Vagina (tissue), 2 donors: ENCODE measurements at regions not wholly inside any gene's neighbourhood (a gene's known extent, or its start where the extent isn't known, plus 50 kb on each side); places are given as distances from the start of the nearest gene placed in this dataset.

Source experiments
- DNase-seq, 2 donors: peaks; one replicate each; pipeline ENCODE4 v3.0.0-alpha.2; 2017; ENCODE audit errors: extremely low spot score in 2 of 2
- H3K27ac ChIP-seq: fragments of 200-600 bp; sonication (generic); one replicate; pipeline ENCODE4 v1.5.1; 2019
- H3K27me3 ChIP-seq: fragments of 200-600 bp; sonication (generic); one replicate; pipeline ENCODE4 v1.5.1; 2019
- H3K36me3 ChIP-seq, 2 donors: fragments of 200-600 bp; sonication (generic); one replicate each; pipeline ENCODE4 v1.5.1; 2017 to 2019
- H3K4me1 ChIP-seq: fragments of 200-600 bp; sonication (generic); one replicate; pipeline ENCODE4 v1.5.1; 2019
- H3K4me3 ChIP-seq, 2 donors: fragments of 200-600 bp; sonication (generic); 1 replicate in 1 of 2; 2 replicates in 1 of 2; pipeline ENCODE4 v1.5.1; 2016 to 2019
- H3K9me3 ChIP-seq: fragments of 200-600 bp; sonication (generic); one replicate; pipeline ENCODE4 v1.5.1; 2019
- POLR2A ChIP-seq, 2 donors: fragments of 450-650 bp; IDR thresholded peaks; one replicate each; pipeline ENCODE4 v1.6.1; 2017; ENCODE audit warnings: antibody characterized with exemption in 2 of 2, mild to moderate bottlenecking in 2 of 2, moderate library complexity in 2 of 2
- POLR2AphosphoS5 ChIP-seq, 2 donors: sonication (generic); formaldehyde crosslinking; IDR thresholded peaks; one replicate each; pipeline ENCODE4 v1.9.0; 2017; ENCODE audit warnings: antibody characterized with exemption in 2 of 2, mild to moderate bottlenecking in 2 of 2, low read depth in 1 of 2; ENCODE audit not compliant: insufficient read depth in 1 of 2
- intact Hi-C: fragments of 100-400 bp; cut with DNase I; formaldehyde crosslinking; loops from one replicate; pipeline ENCODE4 v1.15.1; 2023
- TF ChIP-seq, protein P1 (sequence below), 3 experiments: fragments of 450-650 bp in 2 of 3; fragments of 200-600 bp in 1 of 3; sonication (generic) in 1 of 3; IDR thresholded peaks; one replicate each; pipeline ENCODE4 v1.5.1; 2017 to 2019; ENCODE audit warnings: antibody characterized with exemption in 3 of 3, mild to moderate bottlenecking in 2 of 3, moderate library complexity in 2 of 3

DNA sequence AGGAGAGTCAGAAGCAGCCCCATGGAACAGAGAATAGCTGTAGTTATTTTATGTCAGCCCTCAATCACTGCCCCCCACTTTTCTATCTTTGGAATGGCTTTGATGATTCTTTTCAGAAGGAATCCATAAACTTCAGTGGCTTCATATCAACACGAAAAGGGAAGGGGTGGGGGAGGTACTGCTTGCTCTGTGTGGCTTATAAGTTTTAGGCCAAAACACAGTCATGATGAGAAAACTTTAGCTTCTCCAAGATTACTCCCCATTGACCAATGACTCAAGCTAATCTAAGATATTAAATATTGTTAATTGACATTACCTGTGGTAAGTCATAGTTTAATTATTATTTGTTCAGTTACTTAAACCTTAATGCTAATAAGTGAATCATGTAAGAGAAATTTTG lies 669.6 kb upstream of the FAM241A start:
- no peak overlapping the region for H3K4me3 ChIP-seq
- TF ChIP-seq POLR2A (IDR thresholded peaks at IDR 0.05) = no peak
- TF ChIP-seq, protein P1, sequence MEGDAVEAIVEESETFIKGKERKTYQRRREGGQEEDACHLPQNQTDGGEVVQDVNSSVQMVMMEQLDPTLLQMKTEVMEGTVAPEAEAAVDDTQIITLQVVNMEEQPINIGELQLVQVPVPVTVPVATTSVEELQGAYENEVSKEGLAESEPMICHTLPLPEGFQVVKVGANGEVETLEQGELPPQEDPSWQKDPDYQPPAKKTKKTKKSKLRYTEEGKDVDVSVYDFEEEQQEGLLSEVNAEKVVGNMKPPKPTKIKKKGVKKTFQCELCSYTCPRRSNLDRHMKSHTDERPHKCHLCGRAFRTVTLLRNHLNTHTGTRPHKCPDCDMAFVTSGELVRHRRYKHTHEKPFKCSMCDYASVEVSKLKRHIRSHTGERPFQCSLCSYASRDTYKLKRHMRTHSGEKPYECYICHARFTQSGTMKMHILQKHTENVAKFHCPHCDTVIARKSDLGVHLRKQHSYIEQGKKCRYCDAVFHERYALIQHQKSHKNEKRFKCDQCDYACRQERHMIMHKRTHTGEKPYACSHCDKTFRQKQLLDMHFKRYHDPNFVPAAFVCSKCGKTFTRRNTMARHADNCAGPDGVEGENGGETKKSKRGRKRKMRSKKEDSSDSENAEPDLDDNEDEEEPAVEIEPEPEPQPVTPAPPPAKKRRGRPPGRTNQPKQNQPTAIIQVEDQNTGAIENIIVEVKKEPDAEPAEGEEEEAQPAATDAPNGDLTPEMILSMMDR (IDR thresholded peaks at IDR 0.05) = no peak
- TF ChIP-seq POLR2AphosphoS5 (IDR thresholded peaks at IDR 0.05; ENCODE audit: insufficient read depth in 1 of 2, low read depth in 1 of 2) = no peak

DNA sequence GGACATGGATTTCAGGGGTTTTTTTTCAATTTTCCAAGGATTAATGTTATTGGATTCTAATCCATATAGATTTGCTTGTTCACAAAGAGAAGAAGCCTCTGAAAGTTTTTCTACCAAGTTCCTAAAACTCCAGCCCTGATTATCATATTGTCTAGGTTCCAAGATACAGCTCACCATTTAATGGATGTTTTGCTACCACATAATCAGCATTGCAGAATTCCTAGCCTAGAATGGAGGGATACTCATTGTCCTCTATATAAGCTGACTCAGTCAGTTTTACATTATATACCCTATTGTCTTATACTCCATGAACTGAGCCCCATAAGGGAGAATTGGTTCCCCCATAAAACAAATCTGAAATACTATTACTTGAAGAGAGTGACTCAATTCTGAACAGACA lies 664.7 kb upstream of the FAM241A start:
- intact Hi-C loops = no loop called here
- H3K27me3 ChIP-seq = no peaks in the 10 kb centered on the region
- TF ChIP-seq POLR2A (IDR thresholded peaks at IDR 0.05) = no peak
- TF ChIP-seq POLR2AphosphoS5 (IDR thresholded peaks at IDR 0.05; ENCODE audit: insufficient read depth in 1 of 2, low read depth in 1 of 2) = no peak
- TF ChIP-seq, protein P1 (IDR thresholded peaks at IDR 0.05) = no peak
- DNase-seq = no peak
- no peaks in the 10 kb centered on the region for H3K9me3 ChIP-seq
- no peaks in the 10 kb centered on the region for H3K4me1 ChIP-seq
- H3K4me3 ChIP-seq = no peak overlapping the region
- H3K36me3 ChIP-seq = no peaks in the 10 kb centered on the region
- H3K27ac ChIP-seq = no peak overlapping the region

More for the DNA sequence above, 669.6 kb upstream of the FAM241A start:
- DNase-seq = no peak
- Histone ChIP-seq H3K9me3 (no peaks in the 10 kb centered on the region), H3K36me3 (no peaks in the 10 kb centered on the region), H3K4me1 (no peaks in the 10 kb centered on the region), H3K27ac (no peak overlapping the region), H3K27me3 (no peaks in the 10 kb centered on the region)
- intact Hi-C loops = no loop called here

DNA sequence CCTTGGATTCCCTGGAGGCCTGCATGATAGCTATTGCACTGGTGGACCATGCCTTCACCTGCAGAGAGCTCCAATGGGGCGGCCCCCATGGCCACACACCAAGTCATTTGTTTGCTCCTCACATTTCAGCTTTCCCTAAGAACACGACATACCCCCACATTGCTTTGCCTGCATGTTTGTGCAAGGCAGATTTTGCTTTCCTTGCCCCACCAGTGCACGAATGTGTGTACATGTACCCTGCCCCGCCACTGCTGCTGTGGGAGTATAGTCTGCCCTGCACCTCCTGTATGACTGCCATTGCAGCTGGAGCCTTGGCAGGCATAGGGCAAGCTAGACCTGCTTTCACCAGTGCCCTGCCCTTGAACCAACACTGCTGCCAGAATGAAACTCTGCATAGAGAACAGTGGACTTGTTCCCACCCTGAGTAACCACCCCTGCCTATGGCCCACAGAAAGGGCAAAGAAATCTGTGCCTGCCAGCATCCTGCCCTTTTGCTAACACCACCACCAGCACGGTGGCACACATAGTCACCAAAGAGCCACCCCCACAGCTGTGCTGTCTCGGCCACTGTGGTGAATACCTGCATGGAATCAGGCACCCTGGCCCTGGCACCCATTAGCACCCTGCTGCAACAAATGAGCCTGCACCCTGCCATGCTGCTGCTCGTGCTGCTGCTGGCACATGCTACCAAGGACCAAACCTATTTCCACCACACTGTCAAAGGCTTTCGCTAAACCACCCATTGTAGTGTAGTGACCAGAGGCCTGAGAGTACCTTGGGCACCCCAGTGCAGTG lies 661.7 kb upstream of the FAM241A start:
- no peak overlapping the region for H3K27ac ChIP-seq
- H3K9me3 ChIP-seq = no peaks in the 10 kb centered on the region
- no peak for DNase-seq
- H3K36me3 ChIP-seq = no peaks in the 10 kb centered on the region
- H3K4me1 ChIP-seq = no peaks in the 10 kb centered on the region
- no peaks in the 10 kb centered on the region for H3K27me3 ChIP-seq
- TF ChIP-seq POLR2A (IDR thresholded peaks at IDR 0.05) = no peak
- no peak for TF ChIP-seq POLR2AphosphoS5 (IDR thresholded peaks at IDR 0.05; ENCODE audit: insufficient read depth in 1 of 2, low read depth in 1 of 2)
- TF ChIP-seq, protein P1 (IDR thresholded peaks at IDR 0.05) = no peak
- no peak overlapping the region for H3K4me3 ChIP-seq
- intact Hi-C loops = no loop called here

DNA sequence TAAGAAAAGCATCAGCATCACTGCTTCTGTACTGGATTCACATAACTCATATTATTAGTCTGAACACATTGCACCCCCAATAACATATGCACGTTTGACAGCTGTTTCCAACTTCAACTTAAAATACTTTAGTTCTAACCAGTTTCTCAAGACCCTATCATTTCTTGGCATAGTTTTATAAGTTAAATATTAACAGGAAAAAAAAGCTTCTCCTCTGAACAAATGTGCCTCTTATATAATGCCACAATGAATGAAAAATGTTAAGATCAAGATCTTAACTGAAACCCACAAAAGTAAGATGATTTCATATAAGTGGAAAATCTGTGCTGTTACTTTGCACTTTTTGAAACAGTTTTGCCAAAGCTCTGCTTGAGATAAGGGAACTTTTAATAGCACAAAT lies 652.8 kb upstream of the FAM241A start:
- Histone ChIP-seq H3K27ac (no peak overlapping the region), H3K4me3 (no peak overlapping the region), H3K36me3 (no peaks in the 10 kb centered on the region), H3K9me3 (no peaks in the 10 kb centered on the region), H3K4me1 (no peaks in the 10 kb centered on the region), H3K27me3 (no peaks in the 10 kb centered on the region)
- DNase-seq = no peak
- TF ChIP-seq POLR2AphosphoS5 (IDR thresholded peaks at IDR 0.05; ENCODE audit: insufficient read depth in 1 of 2, low read depth in 1 of 2) = no peak
- TF ChIP-seq, protein P1 (IDR thresholded peaks at IDR 0.05) = no peak
- no peak for TF ChIP-seq POLR2A (IDR thresholded peaks at IDR 0.05)
- intact Hi-C loops = no loop called here

DNA sequence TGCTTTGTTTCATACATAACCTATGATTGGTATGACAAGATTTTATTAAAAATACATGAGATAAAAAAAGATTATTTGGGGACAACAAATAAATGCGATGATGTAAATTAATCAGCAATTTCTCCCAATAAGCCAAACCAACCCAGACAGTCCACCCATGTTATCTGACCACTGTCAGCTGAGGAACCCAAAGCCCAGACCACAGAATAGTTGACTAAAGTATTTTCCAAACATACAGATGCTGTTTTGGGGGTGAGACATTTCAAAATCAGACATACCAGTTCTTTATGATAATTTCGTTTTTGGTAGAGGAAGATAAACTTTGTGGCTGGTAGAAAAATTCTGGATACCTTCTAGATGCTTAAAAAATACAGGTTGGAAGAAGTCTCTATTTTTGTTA lies 650.8 kb upstream of the FAM241A start:
- no peaks in the 10 kb centered on the region for H3K27me3 ChIP-seq
- no peaks in the 10 kb centered on the region for H3K36me3 ChIP-seq
- no peaks in the 10 kb centered on the region for H3K4me1 ChIP-seq
- no peaks in the 10 kb centered on the region for H3K9me3 ChIP-seq
- no peak for DNase-seq
- H3K4me3 ChIP-seq = no peak overlapping the region
- TF ChIP-seq, protein P1 (IDR thresholded peaks at IDR 0.05) = no peak
- TF ChIP-seq POLR2AphosphoS5 (IDR thresholded peaks at IDR 0.05; ENCODE audit: insufficient read depth in 1 of 2, low read depth in 1 of 2) = no peak
- TF ChIP-seq POLR2A (IDR thresholded peaks at IDR 0.05) = no peak
- no peak overlapping the region for H3K27ac ChIP-seq
- intact Hi-C loops = no loop called here
